Calu3 (cell line): ENCODE measurements at regions not wholly inside any gene's neighbourhood (a gene's known extent, or its start where the extent isn't known, plus 50 kb on each side); places are given as distances from the start of the nearest gene placed in this dataset.

ENCODE experiments used
- BruUV-seq: library from RNA; stranded (reverse); fragments of 400-500 nt; replicated peaks from 2 replicates; lab custom pipeline; 2021; lab: Mats Ljungman, UMichigan
- CTCF ChIA-PET: fragments of 300-600 bp; sonication (Branson Sonifier 250); formaldehyde crosslinking; loops from one replicate; lab custom pipeline; 2022; ENCODE audit warnings: antibody characterized with exemption; lab: Charles Lee
- DNase-seq: peaks from one replicate; pipeline ENCODE4 v3.0.0; 2022
- H3K27ac Mint-ChIP-seq: one replicate; pipeline ENCODE4 v1.8.0; 2022; ENCODE audit warnings: mixed read lengths; ENCODE audit not compliant: unreplicated experiment
- H3K27me3 Mint-ChIP-seq: one replicate; pipeline ENCODE4 v1.8.0; 2022; ENCODE audit warnings: mixed read lengths; ENCODE audit not compliant: unreplicated experiment
- H3K36me3 Mint-ChIP-seq: one replicate; pipeline ENCODE4 v1.8.0; 2022; ENCODE audit warnings: mild to moderate bottlenecking, moderate library complexity, mixed read lengths; ENCODE audit not compliant: insufficient read depth, unreplicated experiment
- H3K4me1 Mint-ChIP-seq: one replicate; pipeline ENCODE4 v1.8.0; 2022; ENCODE audit warnings: mild to moderate bottlenecking, low read depth, mixed read lengths; ENCODE audit not compliant: unreplicated experiment
- H3K4me3 Mint-ChIP-seq: one replicate; pipeline ENCODE4 v1.8.0; 2022; ENCODE audit warnings: mild to moderate bottlenecking, low read depth, moderate library complexity, mixed read lengths; ENCODE audit not compliant: unreplicated experiment
- H3K9me3 Mint-ChIP-seq: one replicate; pipeline ENCODE4 v1.8.0; 2022; ENCODE audit warnings: low read depth, mixed read lengths; ENCODE audit not compliant: unreplicated experiment
- CTCF ChIP-seq: fragments of 200-600 bp; IDR thresholded peaks from one replicate; pipeline ENCODE4 v1.8.0; 2022; ENCODE audit warnings: antibody characterized with exemption; ENCODE audit not compliant: unreplicated experiment
- intact Hi-C: fragments of 100-400 bp; cut with micrococcal nuclease; formaldehyde crosslinking; loops from one replicate; pipeline ENCODE4 v1.10.0; 2022; ENCODE audit not compliant: unreplicated experiment

GRCh38 chr3:14352002-14352627, 50.3 kb upstream of the SLC6A6 start:
- no peak overlapping the region for H3K27ac Mint-ChIP-seq
- no peak overlapping the region for H3K4me3 Mint-ChIP-seq
- H3K27me3 Mint-ChIP-seq, result no peaks in the 10 kb centered on the region
- no peak for TF ChIP-seq CTCF
- CTCF ChIA-PET, result no interaction called here
- no peak for DNase-seq
- no peaks in the 10 kb centered on the region for H3K4me1 Mint-ChIP-seq
- intact Hi-C loops, result no loop called here
- H3K9me3 Mint-ChIP-seq, result no peaks in the 10 kb centered on the region
- H3K36me3 Mint-ChIP-seq, result no peaks in the 10 kb centered on the region
- BruUV-seq, result no TSS peak
